ENCODE measurements at regions not wholly inside any gene's neighbourhood (a gene's known extent, or its start where the extent isn't known, plus 50 kb on each side); places are given as distances from the start of the nearest gene placed in this dataset.

GRCh38 chr3:88574146-88574545 is 424.4 kb downstream of the C3orf38 start:
- TF ChIP-seq CTCF (IDR thresholded peaks at IDR 0.05; ENCODE audit: low read length) (no peak), EZH2 (IDR thresholded peaks at IDR 0.05; ENCODE audit: borderline replicate concordance, low read length) (no peak)

All from OCI-LY1 (cell line).